Left ventricle myocardium superior (tissue), 1 donor: ENCODE measurements at regions not wholly inside any gene's neighbourhood (a gene's known extent, or its start where the extent isn't known, plus 50 kb on each side); places are given as distances from the start of the nearest gene placed in this dataset.
"Not testable (repeated sequence)": the region's sequence is repeated elsewhere in the genome, so short reads cannot be mapped to it uniquely, and the experiment has no call there.

ENCODE experiments used
- ATAC-seq: fragments of 200-7000 bp; cut with Tn5 transposase; one replicate; pipeline ENCODE4 v1.9.1; 2020; ENCODE audit warnings: mild to moderate bottlenecking, moderate library complexity
- DNase-seq: peaks from one replicate; pipeline ENCODE4 v3.0.0-alpha.2; 2020
- intact Hi-C: fragments of 100-400 bp; cut with micrococcal nuclease; formaldehyde crosslinking; loops from one replicate; pipeline ENCODE4 v1.11.0; 2022
- donor health status: DM: no; HTN: yes; CAD: no; lungs with severe emphysema.

- DNase-seq (no peak), ATAC-seq (no peak)
- intact Hi-C loops, result no loop called here
These were observed 467.7 kb downstream of the PCNX1 start for GRCh38 chr14:71374989-71375388.

GRCh38 chr14:71377099-71377498 is 469.8 kb downstream of the PCNX1 start:
- ATAC-seq (no peak), DNase-seq (no peak)
- intact Hi-C loops, result no loop called here

GRCh38 chr14:71380271-71380670 is 473.0 kb downstream of the PCNX1 start:
- DNase-seq, result no peak
- ATAC-seq, result no peak
- intact Hi-C loops, result no loop called here

DNA sequence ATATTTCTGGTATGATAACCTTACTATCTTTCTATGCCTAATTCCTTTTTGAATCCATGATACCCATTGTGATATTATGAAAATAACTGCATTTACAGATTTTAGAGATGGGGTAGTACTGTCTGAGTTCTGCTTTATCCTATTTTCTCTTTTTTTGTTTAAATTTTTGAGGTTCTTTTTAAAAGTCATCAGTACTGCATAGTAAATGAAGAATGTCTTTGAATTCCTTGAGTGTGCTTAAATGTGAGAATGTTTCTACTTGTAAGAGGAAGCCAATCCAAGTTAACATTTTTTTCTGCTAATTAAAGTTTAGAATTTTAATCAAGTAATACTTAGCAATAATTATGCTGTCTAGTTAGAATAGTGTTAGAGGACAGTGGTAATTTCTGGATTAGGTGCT is 474.6 kb downstream of the PCNX1 start:
- intact Hi-C loops, result no loop called here
- ATAC-seq (no peak), DNase-seq (no peak)

DNA sequence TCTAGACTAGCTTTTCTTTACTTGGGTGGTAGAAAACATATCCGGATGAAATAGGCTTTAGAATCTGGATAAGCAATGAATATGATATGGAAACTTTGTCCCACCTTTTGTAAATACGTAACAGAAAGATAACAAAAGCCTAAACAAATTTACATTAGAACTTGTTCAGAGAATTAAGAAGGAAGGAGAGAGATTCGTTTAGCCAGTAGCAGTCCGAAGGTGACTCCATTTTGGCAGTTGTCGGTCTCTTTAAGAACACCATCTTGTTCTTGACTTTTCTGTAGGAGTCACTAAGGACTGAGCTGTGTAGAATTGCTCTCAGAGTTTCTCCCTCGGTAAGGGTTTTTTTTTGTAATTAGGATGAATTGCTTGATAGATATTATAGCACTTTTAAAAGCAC is 475.1 kb downstream of the PCNX1 start:
- intact Hi-C loops, result no loop called here
- DNase-seq (no peak), ATAC-seq (no peak)

GRCh38 chr14:71383510-71383909 is 476.3 kb downstream of the PCNX1 start:
- DNase-seq (no peak), ATAC-seq (no peak)
- intact Hi-C loops, result no loop called here

GRCh38 chr14:71384007-71384845 is 477.0 kb downstream of the PCNX1 start:
- intact Hi-C loops, result no loop called here
- ATAC-seq, result no peak
- no peak for DNase-seq

DNA sequence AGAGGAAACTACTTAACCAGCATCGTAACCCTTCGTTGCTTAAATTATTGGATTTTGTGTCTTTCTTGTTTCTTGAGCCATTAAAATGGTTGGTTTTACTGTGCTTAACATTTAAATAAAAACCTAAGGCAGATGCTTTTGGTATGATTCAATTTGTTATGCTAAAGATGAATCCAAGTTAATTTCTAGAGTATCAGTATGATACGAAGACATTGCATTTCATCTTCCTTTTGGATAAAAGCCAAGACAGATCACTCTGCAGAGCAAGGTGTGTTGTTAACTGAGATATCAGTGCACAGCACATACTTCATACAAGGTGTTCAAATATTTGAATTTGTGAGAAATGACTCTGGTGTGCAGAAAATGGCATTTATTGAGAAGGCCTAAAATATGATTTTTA is 480.5 kb downstream of the PCNX1 start:
- DNase-seq (no peak), ATAC-seq (no peak)

GRCh38 chr14:71388336-71388735 is 481.1 kb downstream of the PCNX1 start:
- ATAC-seq (no peak), DNase-seq (no peak)
- intact Hi-C loops, result no loop called here

More for the DNA sequence above, 480.5 kb downstream of the PCNX1 start:
- intact Hi-C loops, result no loop called here

DNA sequence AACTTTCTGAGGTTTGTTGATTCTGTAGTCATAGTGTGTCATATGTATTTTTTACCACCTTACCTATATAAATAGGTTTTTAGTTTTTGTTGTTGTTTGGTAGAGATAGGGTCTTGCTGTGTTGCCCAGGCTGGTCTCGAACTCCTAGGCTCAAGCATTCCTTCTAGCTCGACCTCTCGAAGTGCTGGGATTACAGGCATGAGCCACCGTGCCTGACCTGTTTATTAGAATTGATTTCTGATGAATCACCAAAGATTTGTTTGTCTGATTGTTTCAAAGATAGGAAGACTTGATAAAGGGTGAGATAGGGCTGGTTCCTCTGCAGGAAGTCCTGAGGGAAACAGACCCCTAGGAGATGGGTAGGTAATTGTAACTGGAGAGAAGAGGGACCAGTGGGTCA is 481.6 kb downstream of the PCNX1 start:
- ATAC-seq, result no peak
- intact Hi-C loops, result no loop called here

GRCh38 chr14:71394386-71394785 is 487.1 kb downstream of the PCNX1 start:
- ATAC-seq (no peak), DNase-seq (no peak)
- intact Hi-C loops, result no loop called here

More for the DNA sequence above, 481.6 kb downstream of the PCNX1 start:
- DNase-seq, result no peak

DNA sequence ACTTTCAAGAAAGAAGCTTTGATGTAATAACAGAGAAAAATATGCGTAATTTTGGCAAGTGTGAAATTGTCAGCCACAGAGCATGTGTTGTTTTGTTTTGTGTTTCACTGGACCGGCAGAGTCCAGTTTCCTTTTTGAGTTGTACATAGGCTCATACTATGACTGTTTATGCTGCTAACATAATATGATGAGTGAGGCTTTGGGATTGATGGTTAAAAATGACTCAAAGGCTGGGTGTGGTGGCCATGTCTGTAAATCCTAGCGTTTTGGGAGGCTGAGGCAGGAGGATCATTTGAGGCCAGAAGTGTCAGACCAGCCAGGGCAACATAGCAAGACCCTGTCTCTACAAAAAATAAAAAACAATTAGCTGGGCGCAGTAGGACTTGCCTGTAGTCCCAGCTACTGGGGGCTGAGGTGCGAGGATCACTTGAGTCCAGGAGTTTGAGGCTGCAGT is 487.9 kb downstream of the PCNX1 start:
- DNase-seq (no peak), ATAC-seq (no peak)
- intact Hi-C loops, result no loop called here

DNA sequence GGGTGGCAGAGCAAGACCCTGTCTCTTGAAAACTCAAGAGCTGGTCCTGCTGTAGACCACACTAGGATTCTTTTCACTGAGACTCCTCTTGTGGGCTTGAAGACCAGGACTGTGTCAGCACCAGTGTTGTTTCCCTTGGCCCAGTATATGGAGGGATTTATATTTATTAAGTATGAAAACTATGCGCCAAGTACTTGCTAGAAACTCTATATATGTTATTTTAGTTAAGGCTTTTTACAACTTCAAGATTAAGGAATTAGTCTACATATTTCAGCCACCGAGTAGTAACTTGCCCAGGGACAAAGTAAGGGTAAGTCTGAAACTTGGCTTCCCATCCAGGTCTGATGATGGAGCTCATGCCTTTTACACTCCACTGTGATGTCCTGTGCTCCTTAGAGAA is 488.4 kb downstream of the PCNX1 start:
- intact Hi-C loops, result no loop called here
- ATAC-seq (no peak), DNase-seq (no peak)

- ATAC-seq (no peak), DNase-seq (no peak)
- intact Hi-C loops, result no loop called here
These were observed 488.9 kb downstream of the PCNX1 start for GRCh38 chr14:71396050-71396677.

- ATAC-seq (no peak), DNase-seq (no peak)
- intact Hi-C loops, result no loop called here
These were observed 490.1 kb downstream of the PCNX1 start for GRCh38 chr14:71397371-71397770.

DNA sequence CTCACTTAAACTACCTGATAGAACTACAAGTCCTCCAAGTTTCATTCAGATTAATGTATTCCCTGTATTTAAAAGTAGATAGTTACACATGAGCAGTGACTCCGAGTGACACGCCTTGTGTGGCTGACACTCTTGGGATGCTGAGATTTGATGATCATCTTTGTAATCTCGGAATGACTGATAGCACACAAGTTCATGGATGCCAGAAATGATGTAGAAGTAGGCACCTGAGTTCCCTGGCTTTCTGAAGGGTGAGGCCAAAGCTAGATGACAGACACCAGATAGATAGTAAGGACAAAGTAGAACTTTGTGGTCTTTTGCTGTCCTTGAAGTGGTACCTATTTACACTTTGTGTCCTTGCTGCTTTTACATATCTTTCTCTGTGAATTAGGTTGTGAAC is 491.2 kb downstream of the PCNX1 start:
- ATAC-seq (no peak), DNase-seq (no peak)
- intact Hi-C loops, result no loop called here

DNA sequence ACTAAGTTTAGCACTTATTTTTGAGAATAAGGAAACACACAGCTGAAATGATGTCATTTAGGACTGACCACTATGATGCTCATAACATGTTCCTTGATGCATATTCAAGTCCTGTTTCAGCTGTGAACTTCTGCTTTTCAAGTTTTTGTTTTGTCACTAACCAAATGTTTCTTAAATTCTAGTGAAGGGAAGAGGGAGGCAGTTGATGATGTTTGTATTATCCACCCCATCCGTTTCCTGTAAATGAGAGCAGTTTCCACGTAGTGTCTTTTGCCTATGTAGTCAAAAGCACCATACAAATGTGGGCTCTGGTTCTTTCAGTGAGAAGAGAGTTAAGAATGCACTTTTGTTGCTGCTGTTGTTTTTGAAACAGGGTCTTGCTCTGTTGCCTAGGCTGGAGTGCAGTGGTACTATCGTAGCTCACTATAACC is 491.8 kb downstream of the PCNX1 start:
- ATAC-seq (peak; percentile 50), DNase-seq (no peak)
- intact Hi-C loops, result no loop called here

DNA sequence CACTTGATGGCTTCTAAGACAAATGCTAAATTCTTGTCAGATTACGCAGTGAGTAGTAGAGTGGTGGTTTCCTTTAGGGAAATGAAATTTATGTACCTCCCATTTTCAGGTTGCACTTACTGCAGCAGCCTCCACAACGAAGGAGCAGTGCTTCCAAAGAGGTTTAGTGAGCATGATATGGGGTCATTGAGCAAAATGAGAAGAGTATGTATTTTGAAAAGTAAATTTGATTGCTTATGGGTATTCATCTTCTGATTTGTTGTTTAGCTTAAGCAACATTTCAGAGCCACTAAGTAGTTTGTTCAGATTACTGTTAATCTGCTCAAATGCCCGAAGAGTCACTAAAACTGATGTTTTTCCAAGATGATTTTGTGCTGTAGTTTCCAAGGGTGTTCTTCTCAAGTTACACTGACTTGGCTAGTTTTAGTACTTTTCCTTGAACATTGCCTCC is 493.6 kb downstream of the PCNX1 start:
- DNase-seq, result no peak
- ATAC-seq, result no peak
- intact Hi-C loops, result no loop called here

GRCh38 chr14:71402415-71402814 is 495.2 kb downstream of the PCNX1 start:
- DNase-seq, ATAC-seq, intact Hi-C loops: not testable (repeated sequence)

DNA sequence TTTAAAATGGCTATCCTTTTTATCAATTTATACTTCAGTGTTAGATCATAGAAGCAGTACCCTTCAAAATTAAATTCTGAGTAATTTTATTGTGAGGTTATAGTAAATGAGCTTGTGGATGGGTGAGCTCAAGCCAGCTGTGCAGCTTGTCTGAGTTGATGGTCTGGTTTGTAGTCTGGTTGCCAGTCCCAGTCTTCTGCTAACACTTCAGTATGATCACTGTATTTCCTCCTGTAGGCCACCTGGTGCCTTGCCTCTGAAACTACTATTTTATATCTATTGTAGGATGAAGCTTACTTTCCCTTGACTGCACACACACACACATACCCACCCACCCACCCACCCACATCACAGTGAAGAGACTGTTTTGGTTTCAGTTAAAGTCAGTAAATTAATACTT is 496.4 kb downstream of the PCNX1 start:
- DNase-seq (no peak), ATAC-seq (no peak)
- intact Hi-C loops, result no loop called here

DNA sequence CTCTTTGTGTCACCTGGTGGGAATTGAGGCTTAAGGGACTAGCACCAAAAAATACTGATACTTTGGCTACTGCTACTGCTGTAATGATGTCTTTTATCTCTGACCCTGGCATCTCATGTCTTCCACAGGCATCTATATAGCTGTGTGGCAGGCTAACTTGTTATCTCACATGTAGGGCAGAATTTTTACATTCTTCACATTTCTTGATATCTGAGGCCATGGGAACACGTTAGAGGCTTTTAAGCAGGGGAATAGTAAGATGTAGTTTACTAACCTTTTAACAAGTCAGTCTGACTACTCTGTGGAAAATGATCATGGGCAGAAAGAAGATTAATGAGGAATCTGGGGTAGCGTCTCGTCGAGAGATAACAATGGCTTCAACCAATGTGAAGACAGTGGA is 498.4 kb downstream of the PCNX1 start:
- intact Hi-C loops, result no loop called here
- DNase-seq (no peak), ATAC-seq (no peak)
